GM12864 (cell line): ENCODE measurements at regions not wholly inside any gene's neighbourhood (a gene's known extent, or its start where the extent isn't known, plus 50 kb on each side); places are given as distances from the start of the nearest gene placed in this dataset.

ENCODE experiments used
- DNase-seq: peaks from one replicate; pipeline ENCODE4 v3.0.0-alpha.2; 2011; ENCODE audit warnings: low read depth
- H3K4me3 ChIP-seq: 2 replicates; pipeline ENCODE4 v1.5.1; 2011; ENCODE audit warnings: mild to moderate bottlenecking, low read depth, low read length, control low read depth
- CTCF ChIP-seq: IDR thresholded peaks from 2 replicates; pipeline ENCODE4 v1.5.1; 2011; ENCODE audit warnings: low read depth, mild to moderate bottlenecking, moderate library complexity, low read length, control low read depth, inconsistent platforms; ENCODE audit errors: missing control alignments

GRCh38 chr21:27643326-27643725, 676.4 kb upstream of the ADAMTS5 start:
- no peak overlapping the region for H3K4me3 ChIP-seq
- TF ChIP-seq CTCF = no peak
- DNase-seq = no peak

- no peak for DNase-seq
- TF ChIP-seq CTCF = no peak
- no peak overlapping the region for H3K4me3 ChIP-seq
Measured at GRCh38 chr21:27639286-27639685, 672.4 kb upstream of the ADAMTS5 start.

- no peak for TF ChIP-seq CTCF
- H3K4me3 ChIP-seq = no peak overlapping the region
- no peak for DNase-seq
Measured at GRCh38 chr21:27636656-27637055, 669.8 kb upstream of the ADAMTS5 start.

- TF ChIP-seq CTCF = no peak
- DNase-seq = no peak
- H3K4me3 ChIP-seq = no peak overlapping the region
Measured at GRCh38 chr21:27633631-27634030, 666.7 kb upstream of the ADAMTS5 start.

GRCh38 chr21:27631471-27631870, 664.6 kb upstream of the ADAMTS5 start:
- no peak for TF ChIP-seq CTCF
- H3K4me3 ChIP-seq = no peak overlapping the region
- DNase-seq = no peak

- no peak for DNase-seq
- TF ChIP-seq CTCF = no peak
- H3K4me3 ChIP-seq = no peak overlapping the region
Measured at GRCh38 chr21:27622631-27623030, 655.7 kb upstream of the ADAMTS5 start.

GRCh38 chr21:27614231-27614630, 647.3 kb upstream of the ADAMTS5 start:
- no peak for DNase-seq
- no peak overlapping the region for H3K4me3 ChIP-seq
- no peak for TF ChIP-seq CTCF
